Loucy (cell line): ENCODE measurements at regions not wholly inside any gene's neighbourhood (a gene's known extent, or its start where the extent isn't known, plus 50 kb on each side); places are given as distances from the start of the nearest gene placed in this dataset.

Experiments
- EZH2phosphoT487 ChIP-seq: fragments of 200-600 bp; IDR thresholded peaks from 2 replicates; pipeline ENCODE4 v1.6.1; 2018; ENCODE audit warnings: antibody characterized with exemption, mild to moderate bottlenecking, moderate library complexity, borderline replicate concordance
- TF ChIP-seq, protein P1 (sequence below): fragments of 200-600 bp; sonication (generic); conservative IDR thresholded peaks from 2 replicates; pipeline ENCODE4 v1.5.1; 2014; ENCODE audit warnings: mild to moderate bottlenecking, antibody characterized with exemption, low read length

DNA sequence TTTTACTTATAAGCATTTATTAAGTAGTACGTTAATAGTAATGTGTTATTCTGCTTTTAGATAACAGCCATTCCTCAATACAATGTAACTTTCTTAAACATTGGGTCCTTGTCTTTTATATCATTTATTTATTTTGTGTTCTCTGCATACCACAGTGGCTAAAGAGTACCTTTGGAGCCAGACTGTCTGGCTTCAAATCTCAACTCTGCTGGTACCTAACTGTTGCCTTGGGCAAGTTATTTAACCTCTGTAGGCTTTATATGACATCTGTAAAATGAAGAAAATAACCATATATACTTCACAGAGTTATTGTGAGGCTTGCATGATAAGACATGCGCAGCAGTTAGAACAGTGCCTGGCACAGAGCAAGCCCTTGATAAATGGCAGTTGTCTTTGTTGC lies 397.6 kb downstream of the MDFIC start:
- TF ChIP-seq, protein P1, sequence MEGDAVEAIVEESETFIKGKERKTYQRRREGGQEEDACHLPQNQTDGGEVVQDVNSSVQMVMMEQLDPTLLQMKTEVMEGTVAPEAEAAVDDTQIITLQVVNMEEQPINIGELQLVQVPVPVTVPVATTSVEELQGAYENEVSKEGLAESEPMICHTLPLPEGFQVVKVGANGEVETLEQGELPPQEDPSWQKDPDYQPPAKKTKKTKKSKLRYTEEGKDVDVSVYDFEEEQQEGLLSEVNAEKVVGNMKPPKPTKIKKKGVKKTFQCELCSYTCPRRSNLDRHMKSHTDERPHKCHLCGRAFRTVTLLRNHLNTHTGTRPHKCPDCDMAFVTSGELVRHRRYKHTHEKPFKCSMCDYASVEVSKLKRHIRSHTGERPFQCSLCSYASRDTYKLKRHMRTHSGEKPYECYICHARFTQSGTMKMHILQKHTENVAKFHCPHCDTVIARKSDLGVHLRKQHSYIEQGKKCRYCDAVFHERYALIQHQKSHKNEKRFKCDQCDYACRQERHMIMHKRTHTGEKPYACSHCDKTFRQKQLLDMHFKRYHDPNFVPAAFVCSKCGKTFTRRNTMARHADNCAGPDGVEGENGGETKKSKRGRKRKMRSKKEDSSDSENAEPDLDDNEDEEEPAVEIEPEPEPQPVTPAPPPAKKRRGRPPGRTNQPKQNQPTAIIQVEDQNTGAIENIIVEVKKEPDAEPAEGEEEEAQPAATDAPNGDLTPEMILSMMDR = no peak
- no peak for TF ChIP-seq EZH2phosphoT487
